Stimulated activated CD8-positive, alpha-beta memory T cell treated with anti-CD3 and anti-CD28 coated beads, Interleukin-4, amount 100 ng/mL, for 48 hours (primary cell): ENCODE measurements at regions not wholly inside any gene's neighbourhood (a gene's known extent, or its start where the extent isn't known, plus 50 kb on each side); places are given as distances from the start of the nearest gene placed in this dataset.

Experiments used
- DNase-seq: peaks from one replicate; pipeline ENCODE4 v3.0.0-alpha.2; 2020

DNA sequence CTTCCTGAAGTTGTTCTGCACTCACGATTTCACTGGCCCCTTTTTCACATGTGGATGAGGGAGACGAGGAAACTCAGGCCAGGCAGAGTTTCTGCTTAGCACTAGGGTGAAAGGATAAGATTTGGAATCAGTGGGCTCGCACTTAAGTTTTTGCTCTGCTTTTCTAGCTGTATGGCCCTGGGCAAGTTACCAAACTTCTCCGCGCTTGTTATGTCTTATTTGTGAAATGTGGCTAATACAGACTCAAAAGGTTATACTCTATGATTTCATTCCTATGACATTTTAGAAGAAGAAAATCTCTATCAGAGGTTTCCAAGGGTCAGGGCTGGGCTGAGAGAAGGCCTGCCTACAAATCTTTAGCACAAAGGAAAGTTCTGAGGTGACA, 191.9 kb upstream of the LRIG1 start:
- no peak for DNase-seq

- no peak for DNase-seq
Measured at GRCh38 chr3:66693461-66694031, 192.7 kb upstream of the LRIG1 start.

DNA sequence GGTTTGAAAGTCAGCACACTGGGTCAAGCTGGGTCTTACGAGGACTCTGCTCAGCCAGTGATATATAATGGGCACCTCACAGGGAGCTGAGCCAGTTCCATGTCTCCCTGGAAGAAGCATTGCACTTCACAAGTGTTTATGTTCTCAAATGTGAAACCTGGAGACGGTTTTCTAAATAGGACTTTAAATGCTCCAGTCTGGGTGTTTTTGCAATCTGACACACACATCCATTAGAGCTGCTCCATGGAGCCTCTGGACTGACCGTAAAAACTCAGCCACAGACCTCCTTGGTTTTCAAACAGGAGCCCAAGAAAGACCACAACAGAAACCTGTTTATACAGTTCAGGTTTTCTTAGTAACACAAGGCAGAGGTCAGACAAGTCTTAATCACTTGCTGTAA, 201.3 kb upstream of the LRIG1 start:
- no peak for DNase-seq

GRCh38 chr3:66703501-66703900, 202.7 kb upstream of the LRIG1 start:
- no peak for DNase-seq

DNA sequence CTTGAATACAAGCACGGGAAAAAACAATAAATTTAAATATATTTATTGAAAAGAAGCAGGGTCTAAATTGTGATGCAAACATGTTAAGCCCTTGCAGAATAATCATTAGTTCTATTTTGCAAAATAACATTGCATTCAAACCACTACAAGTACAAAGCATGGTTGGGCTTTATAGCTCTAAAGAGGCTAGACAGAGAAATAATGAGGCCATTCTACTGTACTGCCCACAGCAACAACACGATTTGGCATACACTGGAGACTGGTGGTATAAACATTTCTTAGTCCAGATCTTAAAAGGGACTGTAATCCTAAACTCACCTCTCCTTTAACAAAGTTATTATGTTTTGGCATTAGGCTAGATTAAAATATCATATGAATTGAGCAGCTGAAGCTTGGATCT, 204.3 kb upstream of the LRIG1 start:
- no peak for DNase-seq

DNA sequence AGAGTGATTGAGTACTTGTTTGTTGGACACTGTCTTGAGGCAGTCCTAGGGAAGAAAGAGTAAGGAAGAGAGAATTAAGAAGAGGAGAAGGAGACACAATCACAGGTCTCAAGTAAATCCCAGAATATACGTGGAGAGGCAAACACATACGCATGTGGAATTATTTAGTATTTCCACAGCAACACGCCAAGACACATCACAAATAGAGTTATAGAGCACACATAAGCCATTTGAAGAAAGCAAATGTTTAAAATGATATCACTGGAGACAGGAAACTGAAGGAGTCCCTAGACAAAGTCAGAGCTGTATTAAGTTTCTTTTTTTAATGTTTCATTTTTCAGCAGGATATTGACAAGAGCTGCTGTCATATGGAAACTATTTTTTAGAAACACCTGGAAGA, 206.1 kb upstream of the LRIG1 start:
- DNase-seq: no peak

DNA sequence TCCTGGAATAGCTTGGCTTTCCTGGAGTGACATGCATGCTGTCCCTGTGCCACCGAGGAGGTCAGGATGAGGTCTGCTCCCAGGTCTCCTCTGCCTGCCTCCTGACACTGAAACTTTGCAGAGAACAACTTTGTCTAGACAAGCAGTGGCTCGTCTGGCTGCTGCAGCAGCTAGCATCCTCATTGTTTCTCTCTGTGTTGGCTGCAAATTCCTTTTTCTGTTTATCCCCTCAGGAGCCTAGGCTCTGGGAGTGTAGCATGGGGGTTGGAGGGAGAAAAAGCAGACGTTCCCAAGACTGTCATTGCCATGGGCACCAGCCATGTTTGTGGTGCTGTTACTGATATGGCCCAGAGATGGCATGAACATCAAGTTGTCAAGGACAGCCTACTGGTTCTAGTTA, 208.7 kb upstream of the LRIG1 start:
- DNase-seq: no peak

GRCh38 chr3:66712210-66712609, 211.4 kb upstream of the LRIG1 start:
- DNase-seq: no peak

GRCh38 chr3:66713921-66714320, 213.1 kb upstream of the LRIG1 start:
- no peak for DNase-seq

- no peak for DNase-seq
Measured at GRCh38 chr3:66715806-66716205, 215.0 kb upstream of the LRIG1 start.

DNA sequence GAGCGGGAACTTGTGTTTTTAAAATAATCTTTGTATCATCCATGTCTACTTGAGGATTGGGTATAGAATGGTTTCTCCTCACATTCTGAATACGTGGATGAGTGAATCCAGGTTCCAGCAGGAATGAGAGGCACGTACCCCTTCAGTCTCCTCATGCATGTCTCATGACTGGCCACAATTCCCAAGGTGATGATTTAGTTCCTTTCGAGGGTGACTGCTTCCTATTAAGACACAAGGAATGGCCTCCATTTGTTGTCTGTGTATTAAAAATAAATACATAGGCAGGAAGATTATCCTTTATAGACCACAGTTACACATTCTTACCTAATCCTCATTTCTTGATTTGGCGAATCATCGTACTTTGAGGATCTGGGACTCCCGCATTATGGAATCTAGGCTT, 217.0 kb upstream of the LRIG1 start:
- DNase-seq: no peak

GRCh38 chr3:66719796-66720356, 219.1 kb upstream of the LRIG1 start:
- DNase-seq: no peak

GRCh38 chr3:66720508-66720907, 219.7 kb upstream of the LRIG1 start:
- DNase-seq: no peak

DNA sequence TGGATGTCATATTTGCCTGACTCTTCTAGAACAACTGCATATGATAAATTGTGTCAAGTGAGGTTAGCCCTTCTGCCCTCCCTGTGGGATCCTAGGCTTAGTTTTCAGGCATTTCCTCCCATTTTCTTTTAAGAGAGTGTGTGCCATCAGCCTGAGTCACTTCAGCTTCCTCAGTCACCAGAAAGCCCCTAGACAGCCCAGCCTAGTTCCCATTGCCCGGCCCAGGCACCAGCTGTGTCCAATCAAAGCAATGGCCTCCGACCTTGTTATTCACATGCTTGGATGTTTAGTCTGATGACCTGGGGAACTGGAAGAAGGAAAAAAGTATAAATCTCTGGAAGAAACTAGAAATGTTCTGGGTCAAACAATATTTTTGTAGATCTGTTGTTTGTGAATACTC, 221.9 kb upstream of the LRIG1 start:
- DNase-seq: no peak

GRCh38 chr3:66723231-66723630, 222.4 kb upstream of the LRIG1 start:
- DNase-seq: no peak

GRCh38 chr3:66729687-66730393, 229.0 kb upstream of the LRIG1 start:
- no peak for DNase-seq

DNA sequence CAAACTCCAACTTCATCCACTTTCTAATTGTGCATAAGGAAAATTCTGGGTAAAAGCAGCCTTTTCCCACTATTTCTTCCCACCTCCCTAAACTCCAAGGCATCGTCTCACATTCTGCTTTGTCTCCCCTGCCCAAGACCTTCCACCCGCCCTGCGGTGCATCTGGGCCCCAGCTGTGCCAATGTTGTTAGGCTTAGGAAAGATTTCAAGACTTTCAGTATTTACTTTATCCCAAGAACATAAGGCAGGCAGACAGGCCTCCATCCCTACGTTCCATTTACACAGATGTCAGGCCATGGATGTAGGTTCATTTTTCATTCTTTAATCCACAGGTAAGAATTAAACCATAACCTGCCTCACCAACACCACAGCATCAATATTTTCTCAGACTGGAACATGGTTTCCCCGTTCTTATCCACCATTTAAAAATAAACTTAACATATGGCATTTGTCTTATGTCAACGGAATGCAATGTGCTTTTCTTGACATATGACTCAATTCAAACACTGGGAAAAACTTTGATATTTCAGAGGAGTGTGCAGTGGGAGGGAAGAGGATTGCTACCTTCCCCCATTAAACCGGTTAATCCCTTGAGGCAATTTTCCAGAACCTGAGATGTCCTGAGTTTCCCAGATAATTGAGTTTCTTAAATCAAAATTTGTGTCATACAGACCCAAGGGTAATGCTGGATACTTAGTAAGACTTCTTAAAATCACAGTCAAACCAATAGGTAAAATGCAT, 238.0 kb upstream of the LRIG1 start:
- DNase-seq: no peak

DNA sequence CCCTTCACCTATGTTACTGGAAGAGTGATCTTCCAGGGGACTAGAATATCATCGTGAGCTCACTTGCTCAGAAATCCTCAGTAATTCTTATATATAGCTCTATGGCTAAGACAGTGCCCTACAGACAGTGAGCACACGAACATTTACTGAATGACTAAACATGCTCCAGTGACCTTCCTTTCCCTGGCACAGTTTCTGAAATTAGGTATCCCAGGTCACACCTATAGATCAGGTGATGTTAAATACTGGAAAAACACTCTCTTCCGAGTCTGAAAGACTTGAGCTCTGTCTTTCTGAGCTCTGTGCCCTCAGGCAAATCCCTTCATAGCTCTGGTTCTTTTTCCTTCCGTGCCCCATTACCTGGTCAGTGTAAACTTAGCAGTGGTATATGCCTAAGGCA, 239.4 kb upstream of the LRIG1 start:
- DNase-seq: no peak

DNA sequence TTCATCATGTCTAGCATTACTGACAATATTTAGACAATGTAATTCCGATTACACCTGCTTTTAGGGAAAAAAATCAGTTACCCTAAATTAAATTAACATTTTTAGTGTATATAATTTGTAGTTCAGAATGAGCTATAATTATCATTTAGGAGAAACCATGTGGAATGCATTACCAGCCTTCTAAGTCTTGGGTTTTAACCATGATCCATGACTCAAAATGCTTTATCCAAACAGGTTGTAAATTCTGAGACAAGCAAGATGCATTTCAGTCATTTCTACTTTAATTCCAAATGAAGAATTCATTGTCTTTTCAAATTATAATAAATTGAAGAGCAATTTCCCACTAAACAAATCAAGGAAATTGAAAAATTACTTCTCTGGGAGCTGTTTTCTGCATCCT, 243.7 kb upstream of the LRIG1 start:
- no peak for DNase-seq

DNA sequence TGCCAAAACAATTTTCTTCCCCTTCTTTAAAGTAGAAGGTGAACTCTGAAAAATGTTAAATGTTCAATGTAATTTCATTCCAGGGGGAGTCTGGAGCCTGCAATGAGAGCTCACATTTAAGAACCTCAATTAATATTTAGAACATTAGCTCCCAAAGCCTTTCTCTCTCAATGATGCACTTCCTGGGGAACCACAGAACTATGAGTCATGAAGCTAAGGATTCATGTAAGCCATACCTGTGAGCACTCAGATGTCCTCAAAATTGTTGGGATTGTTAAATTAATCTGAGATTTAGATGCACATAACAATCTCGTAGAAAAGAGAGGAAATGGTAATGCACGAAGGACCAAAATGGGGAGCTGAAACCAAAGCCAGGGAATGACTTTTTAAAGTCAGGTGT, 244.2 kb upstream of the LRIG1 start:
- DNase-seq: no peak

DNA sequence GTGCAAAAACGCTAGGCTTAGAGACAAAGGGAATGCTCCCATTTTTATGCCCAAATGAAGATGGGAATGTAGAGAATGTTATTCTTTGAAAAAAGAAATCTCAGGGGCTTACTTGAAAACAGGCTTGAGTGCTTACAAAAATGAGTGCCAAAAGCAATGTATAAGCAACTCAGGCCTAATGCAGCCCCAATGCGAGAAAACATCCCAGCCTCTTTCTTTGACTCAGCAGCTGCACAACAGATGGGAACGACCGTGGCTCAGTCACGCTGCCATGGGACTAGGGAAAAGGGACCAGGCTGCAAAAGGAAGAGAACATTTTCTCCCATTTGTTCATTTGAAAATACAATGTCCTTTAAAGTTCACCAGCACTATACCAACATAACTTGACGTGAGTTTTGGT, 246.4 kb upstream of the LRIG1 start:
- no peak for DNase-seq

- DNase-seq: no peak
Measured at GRCh38 chr3:66747696-66748095, 246.9 kb upstream of the LRIG1 start.

DNA sequence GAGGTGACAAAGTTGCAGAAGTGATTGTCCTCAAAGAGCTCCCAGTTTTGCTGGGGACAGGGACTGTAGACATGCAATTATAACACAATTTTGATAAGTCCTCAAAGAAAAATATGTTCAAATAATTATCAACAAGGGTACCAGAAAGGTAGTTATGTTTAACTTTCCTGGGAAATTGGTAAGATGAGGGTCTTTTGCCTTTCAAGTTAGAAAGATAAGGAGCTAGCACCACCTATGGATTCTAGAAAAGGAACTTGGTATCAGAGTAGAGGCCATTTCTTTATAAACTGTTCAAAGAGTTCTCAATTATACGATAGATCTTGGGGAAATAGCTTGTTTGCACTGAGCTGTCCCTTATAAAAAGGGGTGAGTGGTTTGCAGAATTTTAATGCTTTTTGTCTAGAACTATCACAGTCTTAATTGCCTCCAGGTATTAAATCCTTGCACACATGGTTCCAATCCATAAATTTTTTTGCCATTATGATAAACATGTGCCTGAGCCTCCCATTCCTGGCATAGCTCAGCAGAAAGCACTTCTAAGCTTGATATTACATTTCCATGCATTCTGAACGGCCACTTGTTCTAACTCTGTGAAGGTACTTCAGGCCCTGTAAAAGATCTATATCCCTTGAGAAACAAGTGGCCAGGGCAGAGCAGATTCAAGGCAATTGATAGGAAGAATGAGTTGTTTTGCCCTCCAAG, 247.5 kb upstream of the LRIG1 start:
- no peak for DNase-seq

DNA sequence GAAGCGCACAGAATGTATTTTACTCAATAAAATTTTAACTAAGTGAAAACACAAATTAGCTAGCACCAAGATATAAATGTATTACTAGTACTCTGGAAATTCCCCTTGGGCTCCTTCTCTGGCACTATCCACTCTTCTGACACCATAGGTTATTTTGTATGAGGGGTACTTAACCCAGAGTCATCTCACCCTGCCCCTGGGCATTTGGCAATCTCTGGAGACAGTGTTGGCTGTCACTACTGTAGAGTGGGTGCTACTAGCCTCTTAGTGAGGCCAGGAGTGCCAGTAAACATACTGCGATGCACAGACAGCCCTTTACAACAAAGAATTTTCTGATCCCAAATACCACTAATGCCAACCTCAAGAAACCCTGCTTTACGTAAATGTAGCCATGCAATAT, 246.3 kb upstream of the KBTBD8 start:
- DNase-seq: no peak
